K562 (cell line): ENCODE measurements at regions not wholly inside any gene's neighbourhood (a gene's known extent, or its start where the extent isn't known, plus 50 kb on each side); places are given as distances from the start of the nearest gene placed in this dataset.

Source experiments
- ATAC-seq: fragments of 200-7000 bp; cut with Tn5 transposase; 3 replicates; pipeline ENCODE4 v1.9.1; 2020; ENCODE audit warnings: moderate library complexity
- BruUV-seq: library from RNA; stranded (reverse); fragments of 400-500 nt; replicated peaks from 2 replicates; lab custom pipeline; 2021; lab: Mats Ljungman, UMichigan
- CTCF ChIA-PET: fragments of 300-600 bp; formaldehyde crosslinking; extraction: SDS; loops from one replicate; lab custom pipeline; 2021; ENCODE audit warnings: low intra/inter-chr PET ratio; lab: Yijun Ruan, JAX
- POLR2A ChIA-PET: fragments of 300-600, 350-650 bp; sonication (Branson Sonifier 250); formaldehyde crosslinking; extraction: SDS; loops from one replicate; lab custom pipeline; 2021; ENCODE audit warnings: antibody characterized with exemption, inconsistent platforms; lab: Yijun Ruan, JAX
- DNase-seq, 4 experiments: peaks; one replicate each; pipeline versions ENCODE4 v3.0.0 to v3.0.0-alpha.2; 2011 to 2018; ENCODE audit warnings: low spot score in 3 of 4, mixed read lengths in 3 of 4; ENCODE audit errors: extremely low read depth in 1 of 4
- FAIRE-seq: peaks from 2 replicates; lab custom pipeline; 2011; peaks lifted over from hg19 to GRCh38; lab: Jason Lieb, UNC
- H2AFZ ChIP-seq: 2 replicates; pipeline ENCODE4 v1.6.0; 2011; ENCODE audit warnings: low read depth, low read length, control low read depth, inconsistent platforms
- H3K27ac ChIP-seq: fragments of 200-600 bp; 3 replicates; pipeline ENCODE4 v1.8.0; 2011; ENCODE audit warnings: low read depth, mild to moderate bottlenecking, control low read depth, inconsistent platforms, low read length, moderate library complexity, mixed read lengths; ENCODE audit errors: extremely low read depth
- H3K27me3 ChIP-seq, 2 experiments: fragments of 300-600 bp in 1 of 2; 2 replicates in 1 of 2; 3 replicates in 1 of 2; pipeline versions ENCODE4 v1.6.0 to v1.8.0; 2011; ENCODE audit warnings: inconsistent platforms in 2 of 2, low read length in 2 of 2, mild to moderate bottlenecking in 1 of 2, mixed read lengths in 1 of 2, moderate library complexity in 1 of 2; ENCODE audit not compliant: control insufficient read depth in 2 of 2, insufficient read depth in 2 of 2
- H3K36me3 ChIP-seq: fragments of 300-600 bp; 3 replicates; pipeline ENCODE4 v1.8.0; 2011; ENCODE audit warnings: mild to moderate bottlenecking, low read length, inconsistent platforms; ENCODE audit not compliant: control insufficient read depth, insufficient read depth
- H3K4me1 ChIP-seq, 2 experiments: fragments of 200-600 bp in 1 of 2; replicated peaks in 1 of 2; 2 replicates in 1 of 2; 3 replicates in 1 of 2; pipeline versions ENCODE4 v1.5.1 to v1.8.0; 2011; ENCODE audit warnings: inconsistent platforms in 2 of 2, low read length in 2 of 2, mild to moderate bottlenecking in 1 of 2, mixed read lengths in 1 of 2, moderate library complexity in 1 of 2; ENCODE audit not compliant: control insufficient read depth in 2 of 2, insufficient read depth in 2 of 2
- H3K4me2 ChIP-seq: 2 replicates; pipeline ENCODE4 v1.6.1; 2011; ENCODE audit warnings: low read length, control low read depth, inconsistent platforms, mixed read lengths; ENCODE audit not compliant: insufficient read depth
- H3K4me3 ChIP-seq: fragments of 200-600 bp; sonication (generic), shearing (Covaris generic); 2 replicates; pipeline ENCODE4 v1.5.1; 2016; ENCODE audit warnings: control low read depth, inconsistent platforms
- H3K79me2 ChIP-seq: fragments of 200-600 bp; 3 replicates; pipeline ENCODE4 v1.8.0; 2011; ENCODE audit warnings: low read length, inconsistent platforms; ENCODE audit not compliant: control insufficient read depth, insufficient read depth
- H3K9ac ChIP-seq, 2 experiments: 2 replicates each; pipeline versions ENCODE4 v1.6.0 to v1.6.1; 2011; ENCODE audit warnings: low read depth in 2 of 2, low read length in 2 of 2, control low read depth in 1 of 2, inconsistent platforms in 1 of 2, mild to moderate bottlenecking in 1 of 2, mixed read lengths in 1 of 2; ENCODE audit not compliant: insufficient read depth in 1 of 2
- H3K9me1 ChIP-seq: one replicate; pipeline ENCODE4 v1.6.0; 2011; ENCODE audit warnings: inconsistent platforms, mild to moderate bottlenecking, low read length, moderate library complexity; ENCODE audit not compliant: control insufficient read depth, insufficient read depth
- H3K9me3 ChIP-seq: replicated peaks from 2 replicates; pipeline ENCODE4 v1.5.1; 2011; ENCODE audit warnings: low read depth, low read length, inconsistent platforms; ENCODE audit not compliant: control insufficient read depth, insufficient read depth
- H4K20me1 ChIP-seq: replicated peaks from 2 replicates; pipeline ENCODE4 v1.6.1; 2011; ENCODE audit warnings: low read length, inconsistent platforms, mixed read lengths; ENCODE audit not compliant: control insufficient read depth, insufficient read depth
- CXXC5 ChIP-seq: fragments of 250-450 bp; sonication (Bioruptor Pico); IDR thresholded peaks from 2 replicates; pipeline ENCODE4 v1.8.0; 2022; ENCODE audit warnings: inconsistent platforms, mild to moderate bottlenecking, moderate library complexity
- FIP1L1 ChIP-seq: fragments of 200-400 bp; formaldehyde crosslinking; IDR thresholded peaks from 2 replicates; pipeline ENCODE4 v1.6.1; 2018; ENCODE audit warnings: mild to moderate bottlenecking, low read depth, low read length; ENCODE audit not compliant: poor library complexity, severe bottlenecking
- IRF2 ChIP-seq: sonication (generic); formaldehyde crosslinking; IDR thresholded peaks from 2 replicates; pipeline ENCODE4 v1.8.1; 2022; ENCODE audit warnings: mild to moderate bottlenecking, missing genetic modification reagents
- NCOA2 ChIP-seq, 2 experiments: fragments of 450-650 bp; IDR thresholded peaks; 2 replicates each; pipeline ENCODE4 v1.6.1; 2018; ENCODE audit warnings: mild to moderate bottlenecking in 2 of 2, moderate library complexity in 1 of 2; ENCODE audit not compliant: partially characterized antibody in 2 of 2
- ZFP30 ChIP-seq: fragments of 250-450 bp; sonication (Bioruptor Pico); IDR thresholded peaks from 2 replicates; pipeline ENCODE4 v1.8.0; 2022; ENCODE audit warnings: moderate library complexity, mild to moderate bottlenecking, inconsistent platforms, borderline replicate concordance
- ZNF146 ChIP-seq: IDR thresholded peaks from one replicate; pipeline ENCODE4 v1.6.1; 2018; ENCODE audit warnings: missing compliant biosample characterization; ENCODE audit not compliant: unreplicated experiment
- ZNF551 ChIP-seq: fragments of 250-450 bp; sonication (Bioruptor Pico); IDR thresholded peaks from 2 replicates; pipeline ENCODE4 v1.5.0; 2021; ENCODE audit warnings: mild to moderate bottlenecking, moderate library complexity
- ZNF77 ChIP-seq: fragments of 250-450 bp; sonication (Bioruptor Pico); IDR thresholded peaks from 2 replicates; pipeline ENCODE4 v1.5.0; 2020
- WGBS: fragments of 100-300 bp; shearing (Covaris generic); methylation state at CpG from one replicate; pipeline ENCODE4 v1.1.6; 2016; ENCODE audit warnings: low coverage, mixed read lengths; ENCODE audit not compliant: insufficient coverage; ENCODE audit errors: missing lambda C conversion rate; 5-methylcytosine and 5-hydroxymethylcytosine counted together
- in situ Hi-C: fragments of 300-500 bp; cut with MboI; formaldehyde crosslinking; loops from 4 replicates; pipeline ENCODE4 v1.15.0; 2018; ENCODE audit warnings: inconsistent platforms, mixed read lengths
- intact Hi-C: fragments of 100-400 bp; cut with micrococcal nuclease; formaldehyde crosslinking; loops from 2 replicates; pipeline ENCODE4 v1.14.2; 2022
- TF ChIP-seq, protein P1 (sequence below), 2 experiments: fragments of 450-650 bp in 1 of 2; IDR thresholded peaks; 2 replicates each; pipeline ENCODE4 v1.6.1; 2011 to 2017; ENCODE audit warnings: low read depth in 2 of 2, antibody characterized with exemption in 1 of 2, borderline replicate concordance in 1 of 2, low read length in 1 of 2, mild to moderate bottlenecking in 1 of 2, mixed read lengths in 1 of 2; ENCODE audit not compliant: control insufficient read depth in 1 of 2

DNA sequence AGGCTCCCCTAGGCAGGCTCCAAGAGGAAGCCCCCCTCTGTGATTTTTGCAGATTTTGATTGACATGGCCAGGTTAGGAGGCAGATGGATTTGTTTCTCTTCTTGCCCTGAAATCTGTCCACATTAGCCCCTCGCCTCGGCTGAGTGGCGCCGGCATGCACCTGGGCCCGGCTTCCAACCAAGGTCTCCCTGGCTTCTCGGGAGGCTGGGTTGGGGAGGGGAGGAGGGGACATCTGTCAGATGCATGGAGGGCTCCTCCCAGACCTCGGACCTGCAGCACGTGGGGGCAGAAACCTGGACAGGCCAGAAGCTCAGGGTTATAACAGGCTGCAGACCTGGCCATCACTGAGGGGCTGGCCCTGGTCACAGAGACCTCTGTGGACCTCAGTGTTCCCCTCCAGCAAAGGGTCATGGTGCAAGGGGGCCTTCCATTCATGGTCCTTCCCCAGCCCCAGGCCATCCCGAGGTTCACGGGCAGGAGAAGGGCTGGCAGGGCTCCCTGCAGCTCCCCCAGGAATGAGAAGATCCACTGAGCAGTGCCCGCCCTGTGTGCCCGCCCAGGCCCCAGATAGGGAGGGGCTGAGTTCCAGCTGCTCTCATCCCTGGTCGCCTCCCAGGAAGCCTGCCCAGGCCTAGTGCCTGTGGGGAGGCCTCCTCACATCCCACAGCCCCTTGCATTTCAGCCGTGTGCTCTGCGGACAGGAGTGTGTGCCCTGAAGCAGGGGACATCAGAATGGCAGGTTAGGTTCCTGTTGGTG lies 747.8 kb downstream of the BRD1 start:
- BruUV-seq: no TSS peak
- Histone ChIP-seq H3K4me3 (no peak overlapping the region), H3K27me3 (no peaks in the 10 kb centered on the region; a peak in 2 of 5 replicates), H4K20me1 (no peaks in the 10 kb centered on the region), H3K27ac (no peak overlapping the region), H2AFZ (no peak overlapping the region), H3K4me2 (no peak overlapping the region), H3K9ac (no peak overlapping the region), H3K36me3 (no peaks in the 10 kb centered on the region), H3K79me2 (no peaks in the 10 kb centered on the region), H3K9me1 (no peaks in the 10 kb centered on the region), H3K4me1 (no peaks in the 10 kb centered on the region; a peak in 1 of 5 replicates), H3K9me3 (no peaks in the 10 kb centered on the region)
- FAIRE-seq: no peak
- DNase-seq: no peak
- ATAC-seq: no peak
- TF ChIP-seq FIP1L1 (no peak), ZNF77 (no peak), ZNF146 (CRISPR knock-in tag) (no peak), IRF2 (CRISPR knock-in tag) (no peak), NCOA2 (IDR thresholded peaks at IDR 0.05; ENCODE audit: partially characterized antibody in 2 of 2) (no peak), ZNF551 (CRISPR knock-in tag) (no peak), CXXC5 (CRISPR knock-in tag) (no peak), ZFP30 (no peak)
- TF ChIP-seq, protein P1, sequence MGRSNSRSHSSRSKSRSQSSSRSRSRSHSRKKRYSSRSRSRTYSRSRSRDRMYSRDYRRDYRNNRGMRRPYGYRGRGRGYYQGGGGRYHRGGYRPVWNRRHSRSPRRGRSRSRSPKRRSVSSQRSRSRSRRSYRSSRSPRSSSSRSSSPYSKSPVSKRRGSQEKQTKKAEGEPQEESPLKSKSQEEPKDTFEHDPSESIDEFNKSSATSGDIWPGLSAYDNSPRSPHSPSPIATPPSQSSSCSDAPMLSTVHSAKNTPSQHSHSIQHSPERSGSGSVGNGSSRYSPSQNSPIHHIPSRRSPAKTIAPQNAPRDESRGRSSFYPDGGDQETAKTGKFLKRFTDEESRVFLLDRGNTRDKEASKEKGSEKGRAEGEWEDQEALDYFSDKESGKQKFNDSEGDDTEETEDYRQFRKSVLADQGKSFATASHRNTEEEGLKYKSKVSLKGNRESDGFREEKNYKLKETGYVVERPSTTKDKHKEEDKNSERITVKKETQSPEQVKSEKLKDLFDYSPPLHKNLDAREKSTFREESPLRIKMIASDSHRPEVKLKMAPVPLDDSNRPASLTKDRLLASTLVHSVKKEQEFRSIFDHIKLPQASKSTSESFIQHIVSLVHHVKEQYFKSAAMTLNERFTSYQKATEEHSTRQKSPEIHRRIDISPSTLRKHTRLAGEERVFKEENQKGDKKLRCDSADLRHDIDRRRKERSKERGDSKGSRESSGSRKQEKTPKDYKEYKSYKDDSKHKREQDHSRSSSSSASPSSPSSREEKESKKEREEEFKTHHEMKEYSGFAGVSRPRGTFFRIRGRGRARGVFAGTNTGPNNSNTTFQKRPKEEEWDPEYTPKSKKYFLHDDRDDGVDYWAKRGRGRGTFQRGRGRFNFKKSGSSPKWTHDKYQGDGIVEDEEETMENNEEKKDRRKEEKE (IDR thresholded peaks at IDR 0.05; ENCODE audit: borderline replicate concordance in 1 of 2, control insufficient read depth in 1 of 2, low read depth in 2 of 2, low read length in 1 of 2): no peak
- ChIA-PET POLR2A (no interaction called here), CTCF (no interaction called here)
- WGBS: 0% methylated on average over 12 of the region's 15 CpGs
- intact Hi-C loops (no loop called here), in situ Hi-C loops (no loop called here)
